Upper lobe of left lung (tissue), 6 donors: ENCODE measurements at regions not wholly inside any gene's neighbourhood (a gene's known extent, or its start where the extent isn't known, plus 50 kb on each side); places are given as distances from the start of the nearest gene placed in this dataset.

Experiments
- ATAC-seq, 2 donors: fragments of 200-7000 bp; cut with Tn5 transposase; one replicate each; pipeline ENCODE4 v1.9.1; 2022; ENCODE audit warnings: mild to moderate bottlenecking in 2 of 2, moderate library complexity in 2 of 2; ENCODE audit not compliant: low FRiP score in 2 of 2
- DNase-seq, 2 donors: peaks; one replicate each; pipeline ENCODE4 v3.0.0-alpha.2; 2019 to 2020
- H3K27ac ChIP-seq, 4 donors: fragments of 200-600 bp; sonication (generic); one replicate each; pipeline ENCODE4 v1.5.1; 2016 to 2019
- H3K27me3 ChIP-seq, 4 donors: fragments of 200-600 bp; sonication (generic); one replicate each; pipeline ENCODE4 v1.5.1; 2017 to 2019
- H3K36me3 ChIP-seq, 4 donors: fragments of 200-600 bp; sonication (generic); one replicate each; pipeline ENCODE4 v1.5.1; 2016 to 2019
- H3K4me1 ChIP-seq, 4 donors: fragments of 200-600 bp; sonication (generic); one replicate each; pipeline ENCODE4 v1.5.1; 2018 to 2019
- H3K4me3 ChIP-seq, 4 donors: fragments of 200-600 bp; sonication (generic); one replicate each; pipeline ENCODE4 v1.5.1; 2017 to 2019; ENCODE audit warnings: mild to moderate bottlenecking in 2 of 4, moderate library complexity in 1 of 4
- H3K9me3 ChIP-seq, 4 donors: fragments of 200-600 bp; sonication (generic); one replicate each; pipeline ENCODE4 v1.5.1; 2018 to 2019
- CTCF ChIP-seq, 6 experiments: fragments of 450-650 bp in 4 of 6; fragments of 200-600 bp in 2 of 6; sonication (generic) in 2 of 6; IDR thresholded peaks; one replicate each; pipeline ENCODE4 v1.5.1; 2016 to 2019; ENCODE audit warnings: antibody characterized with exemption in 6 of 6
- EP300 ChIP-seq, 4 donors: sonication (generic); formaldehyde crosslinking; IDR thresholded peaks; one replicate each; pipeline ENCODE4 v1.5.1; 2017; ENCODE audit warnings: antibody characterized with exemption in 4 of 4, control low read depth in 2 of 4
- POLR2A ChIP-seq, 4 donors: fragments of 450-650 bp; IDR thresholded peaks; one replicate each; pipeline ENCODE4 v1.5.1; 2016 to 2017; ENCODE audit warnings: antibody characterized with exemption in 4 of 4, mild to moderate bottlenecking in 2 of 4
- POLR2AphosphoS5 ChIP-seq, 2 donors: sonication (generic); formaldehyde crosslinking; IDR thresholded peaks; one replicate each; pipeline ENCODE4 v1.5.1; 2017; ENCODE audit warnings: antibody characterized with exemption in 2 of 2
- WGBS, 2 donors: methylation state at CpG; one replicate each; pipeline ENCODE4 v1.1.5; 2017 to 2018; 5-methylcytosine and 5-hydroxymethylcytosine counted together
- donor health status: DM: no; HTN: no; CAD: no; lungs with moderate emphysema.
- donor health status: DM: no; HTN: yes; CAD: no; lungs with severe emphysema.

GRCh38 chr5:28703651-28704260 is 1665.4 kb upstream of the CDH9 start:
- DNase-seq (no peak), ATAC-seq (no peak)
- TF ChIP-seq POLR2A (IDR thresholded peaks at IDR 0.05) (no peak), POLR2AphosphoS5 (IDR thresholded peaks at IDR 0.05) (no peak), CTCF (IDR thresholded peaks at IDR 0.05) (no peak), EP300 (IDR thresholded peaks at IDR 0.05) (no peak)
- no peaks in the 10 kb centered on the region for H3K36me3 ChIP-seq
- no peak overlapping the region for H3K4me3 ChIP-seq
- no peaks in the 10 kb centered on the region for H3K4me1 ChIP-seq
- H3K9me3 ChIP-seq, result no peaks in the 10 kb centered on the region
- H3K27me3 ChIP-seq, result no peaks in the 10 kb centered on the region
- no peak overlapping the region for H3K27ac ChIP-seq
- WGBS, 2 donors, result 69 to 81% methylated on average over 1 of the region's 1 CpG

- Histone ChIP-seq H3K27ac (no peak overlapping the region), H3K4me3 (no peak overlapping the region), H3K9me3 (no peaks in the 10 kb centered on the region), H3K27me3 (no peaks in the 10 kb centered on the region), H3K36me3 (no peaks in the 10 kb centered on the region), H3K4me1 (no peaks in the 10 kb centered on the region)
- TF ChIP-seq CTCF (IDR thresholded peaks at IDR 0.05) (no peak), POLR2A (IDR thresholded peaks at IDR 0.05) (no peak), EP300 (IDR thresholded peaks at IDR 0.05) (no peak), POLR2AphosphoS5 (IDR thresholded peaks at IDR 0.05) (no peak)
- DNase-seq, result no peak
- no peak for ATAC-seq
These were observed 1653.1 kb upstream of the CDH9 start for GRCh38 chr5:28691526-28691925.

DNA sequence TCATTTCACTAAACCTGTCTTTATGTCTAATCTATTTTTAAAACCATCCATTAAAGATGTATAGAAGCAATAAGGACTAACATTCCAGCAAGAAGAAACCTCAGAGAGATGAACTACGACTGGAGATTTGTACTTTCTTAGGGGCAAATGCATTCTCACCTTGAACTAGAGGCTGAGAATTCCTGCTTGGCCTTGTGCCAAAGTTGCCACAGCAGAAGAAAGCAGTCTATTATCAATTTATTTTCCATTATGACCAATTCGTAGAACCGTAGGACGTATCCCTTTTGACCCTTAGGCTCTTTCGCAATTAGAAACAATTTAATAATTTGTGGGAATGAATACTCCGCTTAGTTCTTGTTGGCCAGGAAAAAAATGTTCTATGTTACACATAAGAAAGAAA is 1647.4 kb upstream of the CDH9 start:
- WGBS, 2 donors, result 68 to 84% methylated on average over 6 of the region's 6 CpGs
- H3K36me3 ChIP-seq, result no peaks in the 10 kb centered on the region

DNA sequence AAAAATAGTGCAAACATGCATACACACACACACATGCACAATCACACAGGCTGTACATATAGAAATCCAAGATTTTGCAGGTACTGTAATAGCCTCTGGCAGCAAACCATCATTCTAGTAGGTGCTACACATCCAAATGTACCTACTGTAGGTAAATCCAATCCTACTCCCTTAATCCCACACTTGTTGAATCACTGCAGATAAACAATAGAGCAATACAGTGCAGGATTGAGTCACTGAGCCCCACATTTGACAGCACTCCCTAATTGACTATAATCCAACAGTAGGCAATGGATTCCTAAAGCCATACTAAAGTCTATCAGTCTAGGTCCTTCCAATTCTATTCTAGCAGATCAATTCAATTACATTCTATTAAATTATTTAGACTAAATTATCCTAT is 1640.5 kb upstream of the CDH9 start:
- no peak overlapping the region for H3K4me3 ChIP-seq
- no peaks in the 10 kb centered on the region for H3K9me3 ChIP-seq
- no peaks in the 10 kb centered on the region for H3K36me3 ChIP-seq
- ATAC-seq (no peak), DNase-seq (no peak)
- no peaks in the 10 kb centered on the region for H3K27me3 ChIP-seq
- no peaks in the 10 kb centered on the region for H3K4me1 ChIP-seq
- TF ChIP-seq CTCF (IDR thresholded peaks at IDR 0.05) (no peak), POLR2A (IDR thresholded peaks at IDR 0.05) (no peak), EP300 (IDR thresholded peaks at IDR 0.05) (no peak), POLR2AphosphoS5 (IDR thresholded peaks at IDR 0.05) (no peak)
- no peak overlapping the region for H3K27ac ChIP-seq

More for the DNA sequence above, 1647.4 kb upstream of the CDH9 start:
- H3K9me3 ChIP-seq, result no peaks in the 10 kb centered on the region
- H3K4me3 ChIP-seq, result no peak overlapping the region
- TF ChIP-seq POLR2A (IDR thresholded peaks at IDR 0.05) (no peak), EP300 (IDR thresholded peaks at IDR 0.05) (no peak), CTCF (IDR thresholded peaks at IDR 0.05) (no peak), POLR2AphosphoS5 (IDR thresholded peaks at IDR 0.05) (no peak)
- no peaks in the 10 kb centered on the region for H3K27me3 ChIP-seq
- DNase-seq, result no peak
- H3K4me1 ChIP-seq, result no peaks in the 10 kb centered on the region
- H3K27ac ChIP-seq, result no peak overlapping the region
- ATAC-seq, result no peak

DNA sequence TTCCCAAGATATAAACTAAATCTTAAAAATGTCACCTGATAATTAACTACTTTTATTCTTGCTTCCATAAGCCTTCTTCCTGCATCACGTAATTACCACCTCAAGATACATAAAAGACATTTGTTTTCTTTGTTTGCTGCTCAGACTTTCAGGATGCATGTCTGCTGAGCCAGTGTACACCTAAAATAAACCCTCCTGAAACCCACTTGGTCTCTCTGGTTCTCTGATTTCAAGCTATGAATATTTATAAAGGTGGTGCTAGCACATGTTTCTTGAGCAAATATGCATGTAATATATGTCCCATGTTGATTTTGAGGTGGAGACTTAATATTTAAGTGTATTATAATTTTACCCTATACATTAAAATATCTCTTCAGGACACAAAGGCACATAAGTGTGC is 1627.7 kb upstream of the CDH9 start:
- no peaks in the 10 kb centered on the region for H3K4me1 ChIP-seq
- H3K9me3 ChIP-seq, result no peaks in the 10 kb centered on the region
- no peak overlapping the region for H3K4me3 ChIP-seq
- 48 to 74% methylated on average over 1 of the region's 1 CpG for WGBS, 2 donors
- no peak for ATAC-seq
- no peak overlapping the region for H3K27ac ChIP-seq
- TF ChIP-seq CTCF (IDR thresholded peaks at IDR 0.05), result no peak
- TF ChIP-seq POLR2A (IDR thresholded peaks at IDR 0.05), result no peak
- TF ChIP-seq EP300 (IDR thresholded peaks at IDR 0.05), result no peak
- no peak for TF ChIP-seq POLR2AphosphoS5 (IDR thresholded peaks at IDR 0.05)
- H3K27me3 ChIP-seq, result no peaks in the 10 kb centered on the region
- DNase-seq, result no peak
- no peaks in the 10 kb centered on the region for H3K36me3 ChIP-seq
